Esophagus squamous epithelium (tissue), 5 donors: ENCODE measurements at regions not wholly inside any gene's neighbourhood (a gene's known extent, or its start where the extent isn't known, plus 50 kb on each side); places are given as distances from the start of the nearest gene placed in this dataset.

Source experiments
- DNase-seq: peaks from one replicate; lab custom pipeline; 2025; lab: John Stamatoyannopoulos, UW
- H3K27ac ChIP-seq, 4 donors: fragments of 200-600 bp; sonication (generic); one replicate each; pipeline ENCODE4 v1.5.1; 2016 to 2019; ENCODE audit warnings: mild to moderate bottlenecking in 1 of 4
- H3K27me3 ChIP-seq, 4 donors: fragments of 200-600 bp; sonication (generic); 1 replicate in 3 of 4; 2 replicates in 1 of 4; pipeline versions ENCODE4 v1.5.1 to v1.6.0; 2017 to 2021; ENCODE audit warnings: antibody characterized with exemption in 1 of 4
- H3K36me3 ChIP-seq, 3 donors: fragments of 200-600 bp; sonication (generic); one replicate each; pipeline ENCODE4 v1.5.1; 2016 to 2019
- H3K4me1 ChIP-seq, 3 donors: fragments of 200-600 bp; sonication (generic); one replicate each; pipeline ENCODE4 v1.5.1; 2017 to 2019
- H3K4me3 ChIP-seq, 4 donors: fragments of 200-600 bp; sonication (generic); 1 replicate in 3 of 4; 2 replicates in 1 of 4; pipeline ENCODE4 v1.5.1; 2016 to 2019; ENCODE audit warnings: mild to moderate bottlenecking in 2 of 4, moderate library complexity in 1 of 4
- H3K9me3 ChIP-seq, 3 donors: fragments of 200-600 bp; sonication (generic); one replicate each; pipeline ENCODE4 v1.5.1; 2016 to 2019
- CTCF ChIP-seq, 6 experiments: fragments of 450-650 bp in 4 of 6; fragments of 200-600 bp in 2 of 6; sonication (generic) in 2 of 6; IDR thresholded peaks; one replicate each; pipeline ENCODE4 v1.5.1; 2016 to 2019; ENCODE audit warnings: antibody characterized with exemption in 6 of 6, mild to moderate bottlenecking in 4 of 6, moderate library complexity in 4 of 6
- POLR2A ChIP-seq, 4 donors: fragments of 450-650 bp; IDR thresholded peaks; one replicate each; pipeline ENCODE4 v1.6.1; 2017; ENCODE audit warnings: antibody characterized with exemption in 4 of 4, mild to moderate bottlenecking in 4 of 4, moderate library complexity in 3 of 4
- WGBS, 2 donors: methylation state at CpG; one replicate each; pipeline ENCODE4 v1.1.5; 2018; 5-methylcytosine and 5-hydroxymethylcytosine counted together
- intact Hi-C: fragments of 100-400 bp; cut with DNase I; formaldehyde crosslinking; loops from one replicate; pipeline ENCODE4 v1.15.0; 2022
- donor health status: DM: yes; HTN: yes; CAD: no.

- WGBS, 2 donors = 63 to 72% methylated on average over 6 of the region's 6 CpGs
- DNase-seq = no peak
- peaks cover 0 to 12% (median 8%) of the 10 kb centered on the region in 3 donors for H3K4me1 ChIP-seq
- TF ChIP-seq POLR2A (IDR thresholded peaks at IDR 0.05) (no peak), CTCF (IDR thresholded peaks at IDR 0.05) (no peak)
- intact Hi-C loops = no loop called here
- no peak overlapping the region for H3K27ac ChIP-seq
- no peaks in the 10 kb centered on the region for H3K9me3 ChIP-seq
- H3K4me3 ChIP-seq = no peak overlapping the region
- no peaks in the 10 kb centered on the region for H3K27me3 ChIP-seq
- no peaks in the 10 kb centered on the region for H3K36me3 ChIP-seq
Observed at GRCh38 chr5:58156361-58156760, 303.5 kb downstream of the PLK2 start.

GRCh38 chr5:58153255-58153654, 306.6 kb downstream of the PLK2 start:
- Histone ChIP-seq H3K9me3 (no peaks in the 10 kb centered on the region), H3K4me1 (peaks cover 0 to 19% (median 8%) of the 10 kb centered on the region in 3 donors), H3K27ac (no peak overlapping the region), H3K27me3 (no peaks in the 10 kb centered on the region), H3K36me3 (no peaks in the 10 kb centered on the region), H3K4me3 (no peak overlapping the region)
- intact Hi-C loops = no loop called here
- TF ChIP-seq POLR2A (IDR thresholded peaks at IDR 0.05) = no peak
- TF ChIP-seq CTCF (IDR thresholded peaks at IDR 0.05) = no peak
- DNase-seq = no peak
- 70 to 82% methylated on average over 7 of the region's 7 CpGs for WGBS, 2 donors

GRCh38 chr5:58151414-58151813, 308.5 kb downstream of the PLK2 start:
- no peak for DNase-seq
- Histone ChIP-seq H3K4me3 (no peak overlapping the region), H3K36me3 (no peaks in the 10 kb centered on the region), H3K9me3 (no peaks in the 10 kb centered on the region), H3K27ac (no peak overlapping the region), H3K27me3 (no peaks in the 10 kb centered on the region), H3K4me1 (peaks cover 0 to 8% (median 0%) of the 10 kb centered on the region in 3 donors)
- 88 to 89% methylated on average over 1 of the region's 1 CpG for WGBS, 2 donors
- TF ChIP-seq CTCF (IDR thresholded peaks at IDR 0.05) (no peak), POLR2A (IDR thresholded peaks at IDR 0.05) (no peak)
- intact Hi-C loops = no loop called here

- H3K27ac ChIP-seq = no peak overlapping the region
- 92 to 94% methylated on average over 2 of the region's 2 CpGs for WGBS, 2 donors
- no peaks in the 10 kb centered on the region for H3K27me3 ChIP-seq
- H3K4me3 ChIP-seq = no peak overlapping the region
- intact Hi-C loops = no loop called here
- peaks cover 0 to 7% (median 0%) of the 10 kb centered on the region in 3 donors for H3K4me1 ChIP-seq
- TF ChIP-seq CTCF (IDR thresholded peaks at IDR 0.05) = no peak
- no peak for TF ChIP-seq POLR2A (IDR thresholded peaks at IDR 0.05)
- H3K9me3 ChIP-seq = no peaks in the 10 kb centered on the region
- no peaks in the 10 kb centered on the region for H3K36me3 ChIP-seq
- no peak for DNase-seq
Observed at GRCh38 chr5:58150926-58151325, 309.0 kb downstream of the PLK2 start.

GRCh38 chr5:58149746-58150145, 310.1 kb downstream of the PLK2 start:
- WGBS, 2 donors = 48 to 54% methylated on average over 4 of the region's 4 CpGs
- intact Hi-C loops = no loop called here
- no peak for DNase-seq
- H3K36me3 ChIP-seq = no peaks in the 10 kb centered on the region
- no peak overlapping the region for H3K4me3 ChIP-seq
- H3K4me1 ChIP-seq = peaks cover 0 to 7% (median 0%) of the 10 kb centered on the region in 3 donors
- no peak overlapping the region for H3K27ac ChIP-seq
- no peak for TF ChIP-seq CTCF (IDR thresholded peaks at IDR 0.05)
- TF ChIP-seq POLR2A (IDR thresholded peaks at IDR 0.05) = no peak
- no peaks in the 10 kb centered on the region for H3K27me3 ChIP-seq
- H3K9me3 ChIP-seq = no peaks in the 10 kb centered on the region
